Aorta (tissue), 5 donors: ENCODE measurements at regions not wholly inside any gene's neighbourhood (a gene's known extent, or its start where the extent isn't known, plus 50 kb on each side); places are given as distances from the start of the nearest gene placed in this dataset.

Source experiments
- ATAC-seq: fragments of 200-7000 bp; cut with Tn5 transposase; one replicate; pipeline ENCODE4 v1.9.1; 2022; ENCODE audit warnings: moderate library complexity; ENCODE audit not compliant: low FRiP score
- DNase-seq, 2 donors: peaks; one replicate each; pipeline ENCODE4 v3.0.0-alpha.2; 2020
- H3K27ac ChIP-seq, 2 donors: one replicate each; pipeline ENCODE4 v1.5.1; 2013; ENCODE audit warnings: low read length in 2 of 2, mild to moderate bottlenecking in 2 of 2, moderate library complexity in 2 of 2, control low read depth in 1 of 2, inconsistent platforms in 1 of 2, low read depth in 1 of 2
- H3K27me3 ChIP-seq, 2 donors: one replicate each; pipeline ENCODE4 v1.6.1; 2013; ENCODE audit warnings: control low read depth in 1 of 2, low read length in 1 of 2, mild to moderate bottlenecking in 1 of 2, moderate library complexity in 1 of 2; ENCODE audit not compliant: insufficient read depth in 2 of 2, control insufficient read depth in 1 of 2
- H3K36me3 ChIP-seq, 2 donors: one replicate each; pipeline ENCODE4 v1.6.1; 2013; ENCODE audit warnings: control low read depth in 1 of 2, low read length in 1 of 2, mild to moderate bottlenecking in 1 of 2; ENCODE audit not compliant: insufficient read depth in 2 of 2, control insufficient read depth in 1 of 2
- H3K4me1 ChIP-seq, 2 donors: one replicate each; pipeline ENCODE4 v1.6.1; 2013; ENCODE audit warnings: low read length in 2 of 2, control low read depth in 1 of 2, mild to moderate bottlenecking in 1 of 2, moderate library complexity in 1 of 2; ENCODE audit not compliant: insufficient read depth in 2 of 2, control insufficient read depth in 1 of 2
- H3K4me3 ChIP-seq, 2 donors: one replicate each; pipeline ENCODE4 v1.5.1; 2013; ENCODE audit warnings: low read length in 2 of 2, control low read depth in 1 of 2, mild to moderate bottlenecking in 1 of 2
- H3K9me3 ChIP-seq: one replicate; pipeline ENCODE4 v1.6.1; 2013; ENCODE audit warnings: mild to moderate bottlenecking, low read length; ENCODE audit not compliant: control insufficient read depth
- WGBS, 2 donors: extraction: QIAGEN DNeasy Blood & Tissue Kit; methylation state at CpG; one replicate each; pipeline ENCODE4 v1.1.7; 2013; 5-methylcytosine and 5-hydroxymethylcytosine counted together
- intact Hi-C, 2 donors: fragments of 100-400 bp; cut with DNase I; formaldehyde crosslinking; loops; one replicate each; pipeline versions ENCODE4 v1.14.2 to v1.15.0; 2022
- donor health status: healthy with polysubstance abuse.
- donor health status: Bipolar disorder and iron deficiency.
- donor health status: DM: no; HTN: no; CAD: no.
- donor health status: DM: no; HTN: no; CAD: no.
- donor health status: DM: yes; HTN: yes; CAD: no.

DNA sequence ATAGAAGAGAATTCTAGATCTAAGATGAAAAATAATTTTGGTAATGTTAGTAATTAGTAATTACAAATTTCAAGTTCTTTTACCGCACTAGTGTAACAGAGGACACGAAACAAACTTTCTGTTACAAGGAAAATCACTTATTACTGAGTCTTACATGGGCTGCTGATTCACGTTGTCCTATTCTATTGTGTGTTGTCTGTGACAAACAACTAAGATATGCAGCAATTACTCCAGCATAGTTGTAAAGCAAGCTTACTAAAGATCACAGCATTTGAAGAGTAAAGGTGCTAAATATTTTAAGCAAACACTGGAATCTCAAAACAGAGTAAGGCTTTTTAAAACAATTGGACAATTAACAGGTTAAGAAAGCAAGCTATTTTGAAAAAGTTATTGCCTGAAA is 502.3 kb downstream of the KCNT2 start:
- Histone ChIP-seq H3K27ac (no peak overlapping the region), H3K9me3 (no peaks in the 10 kb centered on the region), H3K4me3 (no peak overlapping the region), H3K36me3 (no peaks in the 10 kb centered on the region), H3K27me3 (no peaks in the 10 kb centered on the region), H3K4me1 (no peaks in the 10 kb centered on the region)
- DNase-seq (no peak), ATAC-seq (no peak)
- intact Hi-C loops = no loop called here
- WGBS, 2 donors = 89 to 94% methylated on average over 3 of the region's 3 CpGs

DNA sequence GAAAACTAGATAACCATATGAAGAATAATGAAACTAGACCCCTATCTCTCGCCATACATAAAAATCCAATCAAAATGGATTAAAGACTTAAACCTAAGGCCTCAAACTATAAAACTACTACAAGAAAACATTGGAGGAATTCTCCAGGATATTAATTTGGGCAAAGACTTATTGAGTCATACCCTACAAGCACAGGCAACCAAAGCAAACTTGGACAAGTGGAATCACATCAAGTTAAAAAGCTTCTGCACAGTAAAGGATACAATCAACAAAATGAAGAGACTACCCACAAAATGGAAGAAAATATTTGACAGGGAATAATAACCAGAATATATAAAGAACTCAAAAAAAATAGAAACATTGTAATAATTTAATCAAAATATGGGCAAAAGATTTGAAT is 505.4 kb downstream of the KCNT2 start:
- H3K4me3 ChIP-seq = no peak overlapping the region
- no peaks in the 10 kb centered on the region for H3K9me3 ChIP-seq
- DNase-seq = no peak
- H3K27me3 ChIP-seq = no peaks in the 10 kb centered on the region
- no peak overlapping the region for H3K27ac ChIP-seq
- H3K36me3 ChIP-seq = no peaks in the 10 kb centered on the region
- no peak for ATAC-seq
- 96 to 97% methylated on average over 1 of the region's 1 CpG for WGBS, 2 donors
- H3K4me1 ChIP-seq = no peaks in the 10 kb centered on the region
- intact Hi-C loops = no loop called here

DNA sequence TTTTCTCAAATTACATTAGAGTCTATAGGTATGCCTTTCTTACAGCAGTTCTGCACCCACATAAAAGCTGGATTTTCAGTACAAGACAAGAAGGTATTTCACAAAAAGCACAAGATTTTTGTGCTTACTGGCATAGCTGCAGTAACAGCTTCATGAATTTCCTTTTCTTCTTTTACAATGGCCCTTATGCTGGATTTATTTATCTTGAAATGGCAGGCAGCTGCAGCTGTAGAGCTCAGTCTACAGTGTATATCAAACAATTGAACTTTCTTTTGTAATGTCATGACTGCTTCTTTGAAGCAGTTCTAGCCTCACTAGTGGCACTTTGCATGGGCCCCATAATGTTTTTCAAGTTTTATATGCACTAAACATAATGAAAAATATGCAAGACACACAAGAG is 510.2 kb downstream of the KCNT2 start:
- H3K27ac ChIP-seq = no peak overlapping the region
- DNase-seq (no peak), ATAC-seq (no peak)
- no peak overlapping the region for H3K4me3 ChIP-seq
- H3K27me3 ChIP-seq = no peaks in the 10 kb centered on the region
- H3K4me1 ChIP-seq = no peaks in the 10 kb centered on the region
- no peaks in the 10 kb centered on the region for H3K9me3 ChIP-seq
- H3K36me3 ChIP-seq = no peaks in the 10 kb centered on the region
- intact Hi-C loops = no loop called here

DNA sequence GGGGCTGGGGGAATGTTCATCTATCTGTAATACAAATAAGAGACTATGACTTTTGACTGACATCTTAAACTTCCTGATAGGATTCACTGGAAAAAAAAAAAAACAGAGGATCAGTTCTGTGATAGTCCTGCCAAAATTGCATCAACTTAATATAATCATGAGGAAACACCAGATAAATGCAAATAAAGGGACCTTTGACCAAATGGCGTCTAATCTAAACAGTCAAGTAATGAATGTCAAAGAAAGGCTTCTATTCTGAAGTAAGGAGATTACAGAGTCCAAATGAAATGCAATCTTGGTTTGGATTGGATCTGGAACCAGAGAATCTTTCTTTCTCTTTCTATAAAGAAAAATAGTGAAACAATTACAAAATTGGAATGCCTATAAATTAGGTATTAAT is 513.4 kb downstream of the KCNT2 start:
- intact Hi-C loops = no loop called here

DNA sequence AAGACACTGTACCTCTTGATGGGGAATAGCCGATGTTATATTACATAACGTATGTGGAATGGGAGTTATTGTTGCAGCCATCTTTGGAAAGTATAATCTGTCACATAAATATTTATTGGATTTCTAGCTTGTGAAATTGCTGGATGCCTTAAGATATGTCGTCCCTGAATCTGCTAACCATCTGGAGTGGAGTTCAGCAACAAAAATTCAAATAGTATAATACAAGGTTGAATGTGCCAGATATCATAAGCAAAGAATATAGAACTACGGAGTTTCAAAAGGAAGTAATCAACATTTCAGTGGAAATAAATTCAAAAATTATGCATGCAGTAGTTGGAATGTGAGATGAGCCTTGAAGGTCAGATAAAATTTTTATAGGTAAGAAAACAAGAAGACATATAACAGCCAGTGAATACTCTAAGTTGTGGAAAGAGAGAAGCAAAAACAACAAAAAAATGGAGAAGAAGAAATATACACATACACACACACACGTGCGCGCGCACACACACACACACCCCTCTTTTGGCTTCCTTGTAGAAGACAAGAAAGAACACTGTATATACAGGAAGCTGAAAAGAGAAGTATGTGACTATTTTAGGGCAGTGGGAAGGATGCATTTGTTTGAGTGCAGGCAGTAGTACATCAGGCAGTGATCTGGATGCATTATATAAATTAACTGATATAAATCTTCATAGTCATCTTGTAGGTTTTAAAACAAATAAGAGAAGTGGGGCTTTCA is 516.7 kb downstream of the KCNT2 start:
- Histone ChIP-seq H3K9me3 (no peaks in the 10 kb centered on the region), H3K4me1 (no peaks in the 10 kb centered on the region), H3K27me3 (no peaks in the 10 kb centered on the region), H3K36me3 (no peaks in the 10 kb centered on the region), H3K4me3 (no peak overlapping the region), H3K27ac (no peak overlapping the region)
- WGBS, 2 donors = 70 to 77% methylated on average over 8 of the region's 8 CpGs
- ATAC-seq (no peak), DNase-seq (no peak)
- intact Hi-C loops = no loop called here

More for the DNA sequence above, 513.4 kb downstream of the KCNT2 start:
- Histone ChIP-seq H3K4me1 (no peaks in the 10 kb centered on the region), H3K27me3 (no peaks in the 10 kb centered on the region), H3K4me3 (no peak overlapping the region), H3K36me3 (no peaks in the 10 kb centered on the region), H3K9me3 (no peaks in the 10 kb centered on the region), H3K27ac (no peak overlapping the region)
- WGBS, 2 donors = 80 to 82% methylated on average over 1 of the region's 1 CpG
- ATAC-seq (no peak), DNase-seq (no peak)

DNA sequence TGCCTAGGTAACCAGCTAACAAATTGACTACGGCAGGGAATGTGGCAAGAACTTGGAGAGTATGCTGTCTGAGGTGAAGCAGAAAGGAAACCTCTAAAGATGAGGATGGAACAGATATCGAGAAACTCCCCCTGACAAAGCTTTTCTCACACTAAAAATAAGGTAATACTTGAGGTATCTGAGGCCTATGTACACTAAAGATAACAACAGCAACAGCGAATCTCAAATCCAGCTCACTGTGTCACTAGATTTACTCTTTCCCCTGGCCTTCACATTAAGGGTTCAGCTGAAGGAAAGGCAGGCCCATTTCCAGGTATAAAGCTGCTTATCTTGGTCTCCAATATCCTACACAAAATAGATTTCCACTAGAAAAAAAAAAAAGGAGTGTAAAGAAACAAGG is 518.0 kb downstream of the KCNT2 start:
- no peak for DNase-seq
- H3K4me1 ChIP-seq = no peaks in the 10 kb centered on the region
- H3K27ac ChIP-seq = no peak overlapping the region
- no peak overlapping the region for H3K4me3 ChIP-seq
- H3K27me3 ChIP-seq = no peaks in the 10 kb centered on the region
- H3K36me3 ChIP-seq = no peaks in the 10 kb centered on the region
- WGBS, 2 donors = 89 to 94% methylated on average over 3 of the region's 3 CpGs
- intact Hi-C loops = no loop called here
- ATAC-seq = no peak
- H3K9me3 ChIP-seq = no peaks in the 10 kb centered on the region

DNA sequence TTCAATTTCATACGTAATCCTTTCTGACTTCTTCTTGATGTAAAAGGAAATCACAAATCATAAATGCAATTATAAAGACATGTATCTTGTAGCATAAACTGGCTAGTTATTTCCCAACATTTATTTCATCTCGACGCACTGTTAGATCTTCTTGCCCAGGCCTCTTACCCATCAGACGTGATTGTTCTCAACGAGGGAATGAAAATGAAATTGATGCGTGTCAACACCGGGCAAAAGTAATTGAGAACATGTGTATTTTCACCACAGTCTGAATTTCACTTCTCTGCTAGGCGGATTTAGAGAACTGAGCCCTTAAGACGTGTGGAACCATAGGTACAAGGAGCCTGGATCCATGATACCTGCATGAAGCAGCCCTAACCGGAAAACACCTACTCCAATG is 519.7 kb downstream of the KCNT2 start:
- Histone ChIP-seq H3K27ac (no peak overlapping the region), H3K4me1 (no peaks in the 10 kb centered on the region), H3K9me3 (no peaks in the 10 kb centered on the region), H3K27me3 (no peaks in the 10 kb centered on the region), H3K36me3 (no peaks in the 10 kb centered on the region), H3K4me3 (no peak overlapping the region)
- intact Hi-C loops = no loop called here
- 58 to 71% methylated on average over 10 of the region's 10 CpGs for WGBS, 2 donors
- no peak for DNase-seq
- ATAC-seq = no peak

DNA sequence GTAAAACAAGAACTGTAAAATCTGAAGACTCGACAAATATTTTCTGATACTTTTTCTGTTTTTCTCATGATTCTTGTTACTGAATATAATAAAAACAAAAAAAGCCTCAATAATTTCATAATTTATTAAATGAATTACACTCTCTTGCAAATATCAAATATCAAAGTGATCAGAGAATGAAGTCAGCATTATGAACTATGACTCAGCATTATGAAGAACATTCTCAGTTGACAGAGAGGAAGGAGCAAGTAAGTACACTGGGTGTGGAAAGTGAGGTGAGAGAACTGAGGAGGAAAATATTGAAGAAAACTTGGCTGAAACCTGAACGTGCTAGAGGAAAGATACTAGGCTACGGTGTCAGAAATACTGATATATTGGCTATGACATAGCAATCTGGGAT is 529.5 kb downstream of the KCNT2 start:
- intact Hi-C loops = no loop called here
- H3K4me3 ChIP-seq = no peak overlapping the region
- no peaks in the 10 kb centered on the region for H3K9me3 ChIP-seq
- no peaks in the 10 kb centered on the region for H3K36me3 ChIP-seq
- H3K4me1 ChIP-seq = no peaks in the 10 kb centered on the region
- no peak for DNase-seq
- H3K27me3 ChIP-seq = no peaks in the 10 kb centered on the region
- H3K27ac ChIP-seq = no peak overlapping the region
- ATAC-seq = no peak
- WGBS, 2 donors = 81% methylated on average over 3 of the region's 3 CpGs

DNA sequence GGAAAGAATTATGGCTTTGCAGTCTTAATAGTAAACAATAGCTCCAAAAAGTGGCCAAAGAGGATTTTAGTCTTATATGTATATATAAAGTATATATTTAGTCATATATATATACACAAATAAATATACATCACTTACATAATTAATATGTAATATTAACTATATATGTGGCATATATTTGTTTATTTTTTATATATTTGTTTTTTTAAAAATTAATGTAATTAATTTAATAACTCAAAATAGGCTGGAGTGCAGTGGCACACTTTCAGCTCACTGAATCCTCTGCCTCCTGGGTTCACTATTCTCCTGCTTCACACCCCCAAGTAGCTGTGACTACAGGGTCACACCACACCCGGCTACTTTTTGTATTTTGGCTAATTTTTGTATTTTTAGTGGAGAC is 532.6 kb downstream of the KCNT2 start:
- Histone ChIP-seq H3K4me3 (no peak overlapping the region), H3K27me3 (no peaks in the 10 kb centered on the region), H3K4me1 (no peaks in the 10 kb centered on the region), H3K27ac (no peak overlapping the region), H3K9me3 (no peaks in the 10 kb centered on the region), H3K36me3 (no peaks in the 10 kb centered on the region)
- DNase-seq (no peak), ATAC-seq (no peak)
- 89 to 92% methylated on average over 1 of the region's 1 CpG for WGBS, 2 donors
- intact Hi-C loops = no loop called here
